Activated CD8-positive, alpha-beta memory T cell treated with anti-CD3 and anti-CD28 coated beads for 4 hours (primary cell): ENCODE measurements at regions not wholly inside any gene's neighbourhood (a gene's known extent, or its start where the extent isn't known, plus 50 kb on each side); places are given as distances from the start of the nearest gene placed in this dataset.

Experiments
- DNase-seq, 2 donors: peaks; one replicate each; pipeline ENCODE4 v3.0.0-alpha.2; 2020; ENCODE audit warnings: low read depth in 2 of 2

DNA sequence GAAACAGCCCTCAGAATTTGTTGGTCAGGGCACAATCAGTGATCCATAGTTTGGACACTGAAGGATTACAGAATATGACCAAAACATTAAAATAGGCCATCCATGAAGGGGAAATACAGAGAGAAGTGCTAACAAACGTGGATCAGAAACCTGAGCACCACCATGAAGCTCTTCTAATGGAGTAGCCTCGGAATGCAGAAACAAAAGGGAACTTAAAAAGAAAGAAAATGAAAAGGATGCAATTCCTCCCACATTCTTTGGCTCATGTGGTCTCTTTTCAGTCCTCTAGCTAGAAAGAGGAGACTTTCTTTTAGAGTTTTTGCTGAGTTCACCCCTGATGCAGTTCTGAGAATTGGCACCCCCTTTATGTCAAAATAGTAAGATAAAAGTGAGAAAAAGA is 989.8 kb upstream of the B3GALT2 start:
- no peak for DNase-seq

- no peak for DNase-seq
Observed at GRCh38 chr1:194175251-194175650, 988.8 kb upstream of the B3GALT2 start.

- no peak for DNase-seq
Observed at GRCh38 chr1:194174528-194174927, 988.1 kb upstream of the B3GALT2 start.

- DNase-seq: no peak
Observed at GRCh38 chr1:194171596-194171995, 985.2 kb upstream of the B3GALT2 start.

DNA sequence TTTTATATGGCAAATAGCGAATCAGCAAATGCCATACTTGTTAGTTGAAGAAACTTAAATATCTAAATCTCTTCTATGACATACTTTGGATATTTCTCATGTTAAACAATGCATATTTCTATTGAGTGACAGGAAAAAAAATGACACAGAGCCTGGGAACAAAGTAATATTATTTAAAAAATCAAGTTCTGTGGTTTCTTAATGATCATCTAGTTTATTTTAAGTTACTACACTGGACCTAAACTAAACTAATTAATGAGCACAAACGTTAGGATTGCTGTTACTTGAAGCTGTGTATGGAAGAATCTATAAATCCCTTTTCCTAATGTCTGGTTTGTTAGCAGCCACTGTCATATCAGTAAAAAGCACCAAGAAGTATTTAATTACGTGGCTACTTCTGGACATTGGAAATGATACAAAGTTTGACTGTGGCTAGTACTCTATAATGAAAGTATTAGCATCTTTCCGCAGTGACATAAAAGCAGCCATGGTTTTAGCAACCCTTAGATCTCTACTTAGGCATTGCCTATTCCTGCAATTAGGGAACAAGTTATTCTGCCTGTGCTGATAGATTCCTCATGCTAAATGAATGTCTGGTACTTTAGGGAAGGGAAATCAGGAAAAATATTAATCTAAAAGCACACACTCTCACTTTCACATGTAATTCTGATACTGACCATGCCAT is 981.7 kb upstream of the B3GALT2 start:
- DNase-seq: no peak

DNA sequence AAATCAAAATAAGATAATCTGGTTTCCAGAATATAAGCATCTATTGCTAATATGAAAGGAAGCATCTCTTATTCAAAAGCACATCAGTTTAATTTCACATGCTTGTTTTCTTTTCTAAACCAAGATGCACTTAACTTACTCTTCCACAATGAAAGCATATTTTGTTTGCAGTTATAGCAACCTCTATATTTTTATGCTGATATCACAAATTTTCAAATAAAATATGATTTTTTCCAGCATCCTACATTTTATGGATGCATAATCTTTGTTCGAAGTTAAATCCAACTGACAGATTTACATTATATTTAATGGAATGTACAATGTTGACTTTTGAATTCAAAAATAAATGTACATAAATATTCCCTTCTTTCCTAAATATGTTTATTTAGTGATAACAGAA is 978.3 kb upstream of the B3GALT2 start:
- DNase-seq: no peak

- DNase-seq: no peak
Observed at GRCh38 chr1:194161591-194161990, 975.2 kb upstream of the B3GALT2 start.

GRCh38 chr1:194159941-194160340 is 973.5 kb upstream of the B3GALT2 start:
- DNase-seq: no peak

GRCh38 chr1:194155962-194156361 is 969.5 kb upstream of the B3GALT2 start:
- no peak for DNase-seq

GRCh38 chr1:194151056-194151455 is 964.6 kb upstream of the B3GALT2 start:
- DNase-seq: no peak

DNA sequence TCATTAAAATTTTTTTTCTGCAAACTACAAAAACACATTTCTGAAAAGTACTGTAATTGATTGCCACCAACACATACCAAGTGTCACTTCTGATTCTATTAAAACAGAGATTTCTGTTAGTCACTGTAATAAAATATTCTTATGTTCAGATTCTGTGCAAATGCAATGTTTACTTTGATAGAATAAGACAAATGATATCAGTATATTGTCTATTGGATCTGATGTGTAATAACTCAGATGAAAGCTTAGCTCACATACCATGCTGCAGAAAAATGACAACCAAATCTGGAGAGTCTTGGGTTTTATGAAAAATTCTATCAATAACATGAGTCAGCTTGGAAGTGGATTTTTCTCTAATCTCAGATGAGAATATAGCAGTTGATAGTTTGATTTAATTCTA is 963.8 kb upstream of the B3GALT2 start:
- no peak for DNase-seq

DNA sequence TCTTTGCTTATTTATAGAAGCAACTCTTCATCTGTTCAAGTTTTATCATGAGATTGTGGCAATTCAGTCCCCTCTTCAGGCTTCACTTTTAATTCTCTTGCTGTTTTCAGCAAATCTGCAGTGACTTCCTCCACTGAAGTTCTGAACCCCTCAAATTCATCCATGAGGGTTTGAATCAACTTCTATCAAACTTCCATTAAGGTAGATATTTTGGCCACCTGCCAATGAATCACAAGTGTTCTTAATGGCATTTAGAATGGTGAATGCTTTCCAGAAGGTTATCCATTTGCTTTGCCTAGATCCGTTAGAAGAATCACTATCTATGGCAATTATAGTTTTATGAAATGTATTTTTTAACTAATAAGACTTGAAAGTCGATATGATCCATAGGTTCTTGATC is 946.7 kb upstream of the B3GALT2 start:
- no peak for DNase-seq

- no peak for DNase-seq
Observed at GRCh38 chr1:194118086-194118485, 931.7 kb upstream of the B3GALT2 start.

DNA sequence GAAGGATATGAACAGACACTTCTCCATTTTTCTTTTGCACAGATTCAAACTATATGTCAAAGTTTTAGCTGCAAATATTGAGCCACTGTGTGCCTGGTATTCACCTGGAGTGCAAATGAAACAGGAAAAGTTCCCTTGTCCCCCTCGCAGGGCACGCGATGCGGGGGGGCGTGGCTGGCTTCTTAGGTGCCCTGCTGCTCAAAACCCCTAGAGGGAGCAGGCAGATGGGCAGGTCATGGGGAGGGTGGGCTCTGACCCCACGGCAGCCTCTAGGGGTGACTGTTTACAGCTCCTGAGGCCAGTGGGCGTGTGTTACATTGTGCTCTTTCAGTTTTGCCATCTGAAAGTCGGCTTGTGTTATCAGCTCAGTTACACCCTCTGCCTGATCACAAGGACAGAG is 931.2 kb upstream of the B3GALT2 start:
- no peak for DNase-seq

DNA sequence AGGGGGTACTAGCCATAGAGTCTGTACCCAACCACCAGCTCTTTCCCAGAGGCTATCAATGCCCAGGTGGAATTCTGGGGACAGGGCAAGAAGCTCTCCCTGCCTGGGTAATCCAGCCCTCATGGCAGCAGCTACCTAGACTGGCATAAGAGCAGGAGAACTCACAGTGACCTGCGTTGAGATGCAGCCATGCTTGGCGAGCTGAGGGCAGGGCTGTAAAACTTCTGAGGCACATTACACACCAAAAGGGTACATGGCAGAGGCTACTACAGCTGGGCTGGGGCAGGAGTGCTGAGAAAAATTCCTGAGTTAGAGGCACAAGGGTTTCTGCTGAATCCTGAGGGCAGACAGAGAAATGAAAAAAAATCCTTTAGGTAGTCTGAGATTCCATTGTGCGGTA is 927.9 kb upstream of the B3GALT2 start:
- no peak for DNase-seq

GRCh38 chr1:194105381-194105780 is 919.0 kb upstream of the B3GALT2 start:
- DNase-seq: no peak

DNA sequence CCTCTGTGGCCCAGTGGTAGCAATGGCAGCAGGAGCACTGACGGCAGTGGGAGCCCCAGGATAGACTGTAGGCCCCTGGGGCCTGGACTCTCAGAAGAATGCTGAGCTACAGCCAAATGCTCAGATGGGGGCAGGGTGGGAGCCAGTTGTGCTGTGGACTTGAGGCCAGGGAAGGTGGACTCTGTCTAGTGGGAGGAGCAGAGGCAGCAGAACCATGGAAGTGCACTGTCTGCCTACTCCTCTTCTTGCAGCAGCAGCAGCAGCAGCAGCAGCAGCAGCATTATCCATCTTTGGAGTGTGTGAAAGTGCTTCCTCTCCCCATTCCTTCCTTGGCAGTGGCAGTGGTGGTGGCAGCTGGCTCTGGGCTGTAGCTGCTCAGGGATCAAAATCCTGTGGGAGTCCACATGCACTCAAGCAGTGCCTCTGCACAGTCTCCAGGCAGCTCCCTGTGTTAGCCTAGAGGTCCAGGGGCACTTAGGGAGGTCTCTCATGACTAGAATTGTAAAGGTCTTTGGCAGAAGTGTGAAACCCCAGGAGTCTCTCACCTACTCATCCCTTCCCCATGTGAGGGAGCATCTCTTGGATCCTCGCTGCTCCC is 917.9 kb upstream of the B3GALT2 start:
- DNase-seq: no peak

DNA sequence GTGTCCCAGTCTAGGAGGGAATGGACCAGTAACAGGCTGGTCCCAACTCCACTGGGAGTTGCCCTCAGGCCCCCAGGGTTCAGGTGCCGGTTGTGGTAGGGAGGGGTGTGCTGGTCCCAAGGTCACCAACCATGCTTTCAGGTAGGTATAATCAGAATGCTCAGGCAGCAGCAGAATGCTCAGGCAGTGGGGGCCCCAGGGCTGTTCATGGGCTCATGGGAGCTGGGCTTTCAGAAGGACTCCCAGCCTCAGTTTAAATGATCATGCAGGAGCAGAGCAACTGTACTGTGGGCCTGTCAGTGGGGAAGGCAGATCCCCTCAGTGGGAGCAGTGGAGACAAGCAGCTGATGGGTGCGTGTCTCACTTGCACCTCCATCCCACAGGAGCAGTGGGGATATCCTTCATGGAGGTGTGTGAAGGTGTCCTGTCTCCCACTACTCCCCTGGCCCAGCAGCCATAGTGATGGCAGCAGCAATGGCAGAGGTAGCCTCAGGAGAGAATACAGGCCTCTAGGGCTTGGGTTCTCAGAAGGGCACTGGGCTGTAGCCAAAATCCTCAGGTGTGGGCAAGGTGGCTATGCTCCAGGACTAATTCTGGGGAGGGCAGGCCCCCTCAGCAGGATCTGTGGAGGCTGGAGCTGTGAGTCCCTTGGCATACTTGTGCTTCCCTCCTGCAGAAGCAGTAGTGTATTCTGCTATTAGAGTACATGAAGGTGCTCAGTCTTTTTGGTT is 917.3 kb upstream of the B3GALT2 start:
- no peak for DNase-seq

GRCh38 chr1:194103101-194103500 is 916.7 kb upstream of the B3GALT2 start:
- no peak for DNase-seq

DNA sequence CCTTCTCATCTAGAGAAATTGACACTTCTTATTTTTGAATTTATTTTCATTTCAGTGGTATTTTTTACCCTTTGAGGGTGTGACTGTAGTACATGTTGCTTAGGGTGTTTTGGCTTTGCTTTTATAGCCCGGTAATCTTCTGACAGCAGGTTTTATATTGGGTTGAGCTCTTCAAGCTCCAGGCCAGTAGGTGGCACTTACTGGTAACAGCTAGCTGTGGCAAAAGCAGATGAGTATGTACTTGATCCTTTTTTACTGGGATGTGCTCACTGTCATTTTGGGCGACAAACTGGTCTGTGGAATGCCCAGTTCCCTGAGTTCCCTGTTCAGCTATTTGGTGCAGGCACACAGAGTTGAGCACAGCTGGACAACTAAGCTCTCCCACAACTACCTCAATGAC is 916.2 kb upstream of the B3GALT2 start:
- no peak for DNase-seq

- no peak for DNase-seq
Observed at GRCh38 chr1:194084755-194085154, 898.3 kb upstream of the B3GALT2 start.

GRCh38 chr1:194081444-194081843 is 895.0 kb upstream of the B3GALT2 start:
- DNase-seq: no peak

DNA sequence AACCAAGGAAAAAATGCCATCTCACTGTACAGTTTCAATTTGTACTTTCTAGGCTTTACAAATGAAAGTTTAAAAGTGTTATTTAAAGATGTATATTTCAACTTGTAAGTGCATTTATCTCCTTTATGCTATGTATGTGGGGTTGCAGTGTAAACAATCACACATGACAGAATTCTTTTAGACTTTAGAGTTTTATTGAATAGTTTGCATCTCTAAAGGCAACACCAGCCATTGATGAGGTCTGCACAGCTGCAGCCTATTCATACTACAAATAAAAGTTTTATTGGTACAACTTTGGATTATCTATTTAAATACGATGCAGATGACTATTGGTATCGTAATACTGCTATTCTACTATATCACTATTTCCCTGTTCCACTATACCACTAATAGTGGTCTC is 894.4 kb upstream of the B3GALT2 start:
- DNase-seq: no peak
